T-helper 17 cell (primary cell): ENCODE measurements at regions not wholly inside any gene's neighbourhood (a gene's known extent, or its start where the extent isn't known, plus 50 kb on each side); places are given as distances from the start of the nearest gene placed in this dataset.

Experiments
- ATAC-seq: fragments of 150-1000 bp; cut with Tn5 transposase; 2 replicates; pipeline ENCODE4 v1.10.0; 2021; ENCODE audit warnings: mild to moderate bottlenecking, moderate library complexity
- DNase-seq, 3 donors: peaks; one replicate each; pipeline versions ENCODE4 v3.0.0 to v3.0.0-alpha.2; 2020 to 2021
- H3K9me3 ChIP-seq: one replicate; pipeline ENCODE4 v1.7.0; 2013; ENCODE audit warnings: low read length, mild to moderate bottlenecking; ENCODE audit not compliant: control insufficient read depth, poor library complexity, severe bottlenecking
- H3K27ac Mint-ChIP-seq: one replicate; pipeline ENCODE4 v1.8.0; 2022; ENCODE audit warnings: mild to moderate bottlenecking, moderate library complexity, mixed read lengths
- H3K27me3 Mint-ChIP-seq: one replicate; pipeline ENCODE4 v1.8.0; 2022; ENCODE audit warnings: mixed read lengths
- H3K36me3 Mint-ChIP-seq: one replicate; pipeline ENCODE4 v1.8.0; 2022; ENCODE audit warnings: low read depth, mixed read lengths
- H3K4me1 Mint-ChIP-seq: one replicate; pipeline ENCODE4 v1.8.0; 2022; ENCODE audit warnings: mild to moderate bottlenecking, mixed read lengths
- H3K4me3 Mint-ChIP-seq: one replicate; pipeline ENCODE4 v1.8.0; 2022; ENCODE audit warnings: mild to moderate bottlenecking, moderate library complexity, mixed read lengths

DNA sequence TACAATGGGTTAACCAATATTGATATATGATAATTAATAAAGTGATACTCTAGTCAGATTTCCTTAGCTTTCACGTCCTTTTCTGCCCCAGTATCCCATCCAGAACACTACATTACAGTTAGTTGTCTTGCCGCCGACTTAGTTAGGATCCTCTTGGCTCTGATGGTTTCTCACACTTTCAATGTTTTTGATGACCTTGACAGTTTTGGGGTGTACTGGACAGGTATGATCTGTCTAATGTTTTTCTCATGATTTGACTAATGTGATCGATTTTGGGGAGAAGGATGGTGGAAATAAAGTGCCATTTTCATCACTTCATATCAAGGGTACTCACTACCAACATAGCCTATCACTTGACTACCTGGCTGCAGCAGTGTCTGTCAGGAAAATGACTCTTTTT lies 245.0 kb upstream of the TMC3 start:
- Mint-ChIP-seq H3K27me3 (peaks cover 23% of the 10 kb centered on the region), H3K27ac (no peak overlapping the region), H3K4me1 (no peaks in the 10 kb centered on the region), H3K36me3 (no peaks in the 10 kb centered on the region), H3K4me3 (no peak overlapping the region)
- no peaks in the 10 kb centered on the region for H3K9me3 ChIP-seq
- ATAC-seq = no peak
- no peak for DNase-seq

GRCh38 chr15:81612631-81613030 lies 238.6 kb upstream of the TMC3 start:
- DNase-seq = no peak
- Mint-ChIP-seq H3K4me1 (peaks cover 3% of the 10 kb centered on the region), H3K36me3 (no peaks in the 10 kb centered on the region), H3K4me3 (no peak overlapping the region), H3K27ac (no peak overlapping the region), H3K27me3 (peaks cover 23% of the 10 kb centered on the region)
- no peaks in the 10 kb centered on the region for H3K9me3 ChIP-seq
- no peak for ATAC-seq

GRCh38 chr15:81611679-81612078 lies 237.7 kb upstream of the TMC3 start:
- ATAC-seq = no peak
- H3K4me3 Mint-ChIP-seq = no peak overlapping the region

GRCh38 chr15:81608309-81608829 lies 234.4 kb upstream of the TMC3 start:
- Mint-ChIP-seq H3K27me3 (peaks cover 23% of the 10 kb centered on the region), H3K36me3 (no peaks in the 10 kb centered on the region), H3K4me1 (peaks cover 3% of the 10 kb centered on the region), H3K4me3 (no peak overlapping the region), H3K27ac (no peak overlapping the region)
- DNase-seq = no peak
- no peaks in the 10 kb centered on the region for H3K9me3 ChIP-seq
- no peak for ATAC-seq

More at GRCh38 chr15:81611679-81612078, 237.7 kb upstream of the TMC3 start:
- no peaks in the 10 kb centered on the region for H3K9me3 ChIP-seq
- Mint-ChIP-seq H3K27me3 (peaks cover 23% of the 10 kb centered on the region), H3K4me1 (peaks cover 3% of the 10 kb centered on the region), H3K36me3 (no peaks in the 10 kb centered on the region), H3K27ac (no peak overlapping the region)
- DNase-seq = no peak

GRCh38 chr15:81604713-81605112 lies 230.7 kb upstream of the TMC3 start:
- no peak for DNase-seq
- Mint-ChIP-seq H3K27me3 (peaks cover 5% of the 10 kb centered on the region), H3K4me1 (no peaks in the 10 kb centered on the region), H3K4me3 (no peak overlapping the region), H3K27ac (no peak overlapping the region), H3K36me3 (no peaks in the 10 kb centered on the region)
- no peak for ATAC-seq
- no peaks in the 10 kb centered on the region for H3K9me3 ChIP-seq

DNA sequence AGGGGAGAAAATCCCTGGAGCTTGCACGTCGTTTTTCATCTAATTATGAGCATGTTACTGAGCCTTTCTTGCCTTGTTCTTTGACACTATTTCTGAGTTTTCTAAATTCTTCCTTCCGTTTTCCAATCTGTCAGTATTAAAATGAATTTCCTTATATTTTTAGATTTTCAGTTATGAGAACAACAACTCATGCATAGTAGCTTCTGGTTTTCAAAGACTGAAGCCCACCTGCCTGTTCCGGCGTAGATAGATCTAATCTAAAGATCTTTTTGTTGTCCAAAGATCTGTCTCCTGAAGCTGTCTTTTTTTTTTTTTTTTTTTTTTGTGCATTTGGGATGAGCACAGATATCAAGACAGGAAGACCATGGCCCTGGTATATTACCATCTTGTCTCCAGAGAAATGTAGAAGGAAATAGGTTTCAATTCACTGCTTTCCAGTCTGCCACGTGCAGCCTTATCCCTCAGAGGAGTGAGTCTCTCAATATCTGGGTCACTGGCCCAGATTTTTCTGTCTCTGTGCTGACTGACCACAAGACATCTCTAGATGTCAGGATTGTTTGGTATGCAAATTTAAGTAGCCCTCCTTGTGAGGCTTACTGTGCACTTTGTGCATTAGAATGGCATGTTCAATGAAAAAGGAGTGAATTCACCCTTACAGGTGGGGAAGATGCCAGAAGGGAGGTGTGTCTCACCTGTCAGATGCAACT lies 222.3 kb upstream of the TMC3 start:
- Mint-ChIP-seq H3K4me1 (no peaks in the 10 kb centered on the region), H3K4me3 (no peak overlapping the region), H3K36me3 (no peaks in the 10 kb centered on the region), H3K27ac (no peak overlapping the region), H3K27me3 (no peaks in the 10 kb centered on the region)
- H3K9me3 ChIP-seq = no peaks in the 10 kb centered on the region
- DNase-seq = no peak
- ATAC-seq = no peak

DNA sequence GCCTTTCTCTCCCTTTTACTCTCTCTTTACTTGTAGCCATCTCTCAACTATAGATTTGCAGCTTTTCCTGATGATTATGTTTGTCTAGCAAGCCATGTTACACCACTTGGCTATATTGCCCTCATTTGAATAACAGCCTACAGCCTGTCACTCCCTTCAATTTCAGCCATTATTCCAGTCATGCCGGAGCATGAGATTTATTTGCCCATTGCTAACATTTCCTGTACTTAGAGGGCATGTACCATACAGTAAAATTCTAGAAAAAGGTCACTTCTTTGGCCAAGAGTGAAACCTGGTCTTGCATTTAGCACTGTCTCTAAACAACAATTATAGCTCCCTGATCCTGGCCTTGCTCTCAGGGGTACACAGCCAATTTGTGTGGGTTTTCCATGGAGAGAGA lies 221.7 kb upstream of the TMC3 start:
- Mint-ChIP-seq H3K4me1 (no peaks in the 10 kb centered on the region), H3K27me3 (no peaks in the 10 kb centered on the region), H3K4me3 (no peak overlapping the region), H3K27ac (no peak overlapping the region), H3K36me3 (no peaks in the 10 kb centered on the region)
- H3K9me3 ChIP-seq = no peaks in the 10 kb centered on the region
- ATAC-seq (no peak), DNase-seq (no peak)

GRCh38 chr15:81589671-81590070 lies 215.7 kb upstream of the TMC3 start:
- DNase-seq (no peak), ATAC-seq (no peak)
- Mint-ChIP-seq H3K27me3 (no peaks in the 10 kb centered on the region), H3K27ac (no peak overlapping the region), H3K4me1 (no peaks in the 10 kb centered on the region), H3K36me3 (no peaks in the 10 kb centered on the region), H3K4me3 (no peak overlapping the region)
- H3K9me3 ChIP-seq = no peaks in the 10 kb centered on the region

- no peak for DNase-seq
- H3K4me3 Mint-ChIP-seq = no peak overlapping the region
- H3K9me3 ChIP-seq = no peaks in the 10 kb centered on the region
- H3K4me1 Mint-ChIP-seq = no peaks in the 10 kb centered on the region
- H3K36me3 Mint-ChIP-seq = no peaks in the 10 kb centered on the region
- peaks cover 53% of the 10 kb centered on the region for H3K27me3 Mint-ChIP-seq
- ATAC-seq = no peak
- no peak overlapping the region for H3K27ac Mint-ChIP-seq
Measured at GRCh38 chr15:81575436-81576123, 201.6 kb upstream of the TMC3 start.

DNA sequence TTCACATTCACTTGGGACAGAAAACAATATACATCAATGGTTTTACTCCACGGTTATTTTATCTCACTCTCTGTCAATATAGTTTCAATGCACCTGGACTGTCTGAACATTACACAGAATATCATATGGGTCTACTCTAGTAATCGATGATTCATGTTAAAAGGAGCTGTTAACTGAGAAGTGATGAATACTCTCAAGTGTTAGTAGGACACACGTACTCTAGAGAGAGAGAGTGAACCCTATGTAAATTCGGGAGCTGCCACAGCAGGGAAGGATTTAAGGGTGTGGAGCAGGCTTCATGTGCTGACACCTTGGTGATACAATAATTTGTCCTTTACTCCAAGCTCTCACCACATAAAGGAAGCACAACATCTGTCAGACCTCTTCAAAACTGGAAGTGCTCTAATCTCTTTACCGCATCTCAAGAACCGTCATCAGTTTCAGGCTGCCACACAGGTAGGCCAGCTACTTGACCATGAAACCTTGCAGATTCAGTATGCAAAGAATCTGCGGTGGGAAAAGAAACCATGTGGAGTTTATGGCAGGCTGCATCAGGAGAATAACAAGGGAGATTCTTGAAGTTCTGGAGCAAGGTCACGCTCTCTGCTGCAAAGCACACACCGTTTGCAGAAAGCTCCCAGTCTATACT lies 199.2 kb upstream of the TMC3 start:
- ATAC-seq (no peak), DNase-seq (no peak)
- Mint-ChIP-seq H3K36me3 (no peaks in the 10 kb centered on the region), H3K27ac (no peak overlapping the region), H3K4me1 (no peaks in the 10 kb centered on the region), H3K27me3 (peaks cover 61% of the 10 kb centered on the region), H3K4me3 (no peak overlapping the region)
- H3K9me3 ChIP-seq = no peaks in the 10 kb centered on the region

DNA sequence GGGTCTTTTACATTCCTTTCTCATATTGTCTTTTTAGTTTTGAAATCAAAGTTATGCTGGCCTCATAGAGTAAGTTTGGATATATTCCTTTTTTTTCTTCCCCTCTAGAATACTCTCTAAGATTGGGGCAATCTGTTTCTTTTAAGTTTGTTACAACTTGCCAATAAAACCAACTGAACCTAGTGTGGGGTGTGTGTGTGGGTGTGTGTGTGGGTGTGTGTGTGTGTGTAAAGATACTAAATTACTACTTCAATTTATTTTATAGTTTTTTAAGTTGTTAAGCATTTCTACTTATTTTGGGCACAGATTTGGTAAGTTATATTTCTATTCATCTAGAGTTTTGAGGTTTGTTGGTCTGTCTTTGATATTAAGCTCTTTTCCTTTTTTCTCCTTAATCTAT lies 198.2 kb upstream of the TMC3 start:
- Mint-ChIP-seq H3K4me3 (no peak overlapping the region), H3K27me3 (peaks cover 66% of the 10 kb centered on the region), H3K27ac (no peak overlapping the region), H3K4me1 (no peaks in the 10 kb centered on the region), H3K36me3 (no peaks in the 10 kb centered on the region)
- DNase-seq (no peak), ATAC-seq (no peak)
- H3K9me3 ChIP-seq = no peaks in the 10 kb centered on the region

GRCh38 chr15:81569286-81570080 lies 195.5 kb upstream of the TMC3 start:
- Mint-ChIP-seq H3K36me3 (no peaks in the 10 kb centered on the region), H3K4me3 (no peak overlapping the region), H3K27me3 (peaks cover 54% of the 10 kb centered on the region), H3K27ac (no peak overlapping the region), H3K4me1 (no peaks in the 10 kb centered on the region)
- DNase-seq = no peak
- no peaks in the 10 kb centered on the region for H3K9me3 ChIP-seq
- no peak for ATAC-seq

DNA sequence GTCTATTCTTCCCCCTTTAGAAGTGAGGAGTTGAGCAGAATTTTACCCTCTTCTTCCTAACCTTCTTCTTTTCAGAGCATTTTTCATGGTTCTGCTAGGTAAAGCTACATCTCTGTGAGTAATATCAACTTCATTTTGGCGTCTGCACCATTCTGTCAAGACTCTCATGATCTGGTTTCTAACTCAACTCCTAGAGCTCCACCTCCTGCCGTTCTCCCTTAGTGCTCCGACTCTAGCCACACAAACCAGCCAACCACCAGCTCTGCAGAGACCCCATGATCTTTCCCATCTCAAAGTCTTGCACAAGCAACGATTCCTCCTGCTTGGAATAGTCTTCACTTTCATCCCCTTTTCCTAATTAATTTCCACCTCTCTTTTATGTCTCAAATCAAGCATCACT lies 193.9 kb upstream of the TMC3 start:
- Mint-ChIP-seq H3K4me1 (no peaks in the 10 kb centered on the region), H3K27me3 (peaks cover 44% of the 10 kb centered on the region), H3K27ac (no peak overlapping the region), H3K4me3 (no peak overlapping the region), H3K36me3 (no peaks in the 10 kb centered on the region)
- no peak for DNase-seq
- ATAC-seq = no peak
- H3K9me3 ChIP-seq = no peaks in the 10 kb centered on the region
